NCI-H460 (cell line): ENCODE measurements at regions not wholly inside any gene's neighbourhood (a gene's known extent, or its start where the extent isn't known, plus 50 kb on each side); places are given as distances from the start of the nearest gene placed in this dataset.

Experiments used
- DNase-seq: peaks from one replicate; pipeline ENCODE4 v3.0.0-alpha.2; 2016; ENCODE audit warnings: low read depth; ENCODE audit errors: extremely low read depth

GRCh38 chr11:45556851-45557707, 108.3 kb downstream of the CHST1 start:
- no peak for DNase-seq

- DNase-seq, result no peak
Measured at GRCh38 chr11:45554230-45554967, 111.0 kb downstream of the CHST1 start.

GRCh38 chr11:45553383-45553936, 112.0 kb downstream of the CHST1 start:
- no peak for DNase-seq

- no peak for DNase-seq
Measured at GRCh38 chr11:45551191-45551713, 114.2 kb downstream of the CHST1 start.

GRCh38 chr11:45549257-45549656, 116.2 kb downstream of the CHST1 start:
- no peak for DNase-seq

- DNase-seq, result no peak
Measured at GRCh38 chr11:45546366-45546765, 119.1 kb downstream of the CHST1 start.

GRCh38 chr11:45544826-45545225, 120.6 kb downstream of the CHST1 start:
- DNase-seq, result no peak

- DNase-seq, result no peak
Measured at GRCh38 chr11:45543808-45544422, 121.5 kb downstream of the CHST1 start.

GRCh38 chr11:45543081-45543480, 122.3 kb downstream of the CHST1 start:
- DNase-seq, result no peak

- no peak for DNase-seq
Measured at GRCh38 chr11:45541693-45542434, 123.6 kb downstream of the CHST1 start.

- no peak for DNase-seq
Measured at GRCh38 chr11:45538939-45539338, 126.5 kb downstream of the CHST1 start.

- DNase-seq, result no peak
Measured at GRCh38 chr11:45538363-45538762, 127.1 kb downstream of the CHST1 start.

GRCh38 chr11:45537614-45538013, 127.8 kb downstream of the CHST1 start:
- DNase-seq, result no peak

- no peak for DNase-seq
Measured at GRCh38 chr11:45535033-45535432, 130.4 kb downstream of the CHST1 start.

GRCh38 chr11:45534132-45534531, 131.3 kb downstream of the CHST1 start:
- DNase-seq, result no peak

GRCh38 chr11:45532546-45532945, 132.9 kb downstream of the CHST1 start:
- no peak for DNase-seq

GRCh38 chr11:45530776-45531175, 134.6 kb downstream of the CHST1 start:
- no peak for DNase-seq

GRCh38 chr11:45530111-45530510, 135.3 kb downstream of the CHST1 start:
- DNase-seq, result no peak

GRCh38 chr11:45528435-45528834, 137.0 kb downstream of the CHST1 start:
- no peak for DNase-seq

GRCh38 chr11:45527898-45528297, 137.5 kb downstream of the CHST1 start:
- no peak for DNase-seq
